ENCODE measurements at regions not wholly inside any gene's neighbourhood (a gene's known extent, or its start where the extent isn't known, plus 50 kb on each side); places are given as distances from the start of the nearest gene placed in this dataset.

DNA sequence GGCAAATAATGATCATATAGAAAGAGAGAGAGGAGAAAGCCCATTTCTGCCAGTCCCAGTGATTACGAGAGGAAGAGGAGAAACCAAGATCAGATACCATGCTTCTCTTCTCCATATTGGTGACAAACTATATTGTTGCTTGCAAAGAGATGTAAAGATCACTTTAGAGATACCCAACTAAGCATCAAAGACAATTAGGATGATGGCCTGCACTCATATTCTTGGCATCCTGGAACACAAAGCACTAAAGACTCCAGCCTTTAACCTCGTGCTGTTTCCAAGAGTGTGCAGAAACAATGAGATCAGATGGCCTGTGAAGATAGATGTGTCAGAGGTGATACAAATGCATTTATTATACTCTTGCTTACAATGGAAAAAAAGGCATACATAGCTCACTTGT is 170.7 kb upstream of the TP63 start:
- no peak overlapping the region for H3K4me3 ChIP-seq
- H3K9ac ChIP-seq (ENCODE audit: control insufficient read depth, insufficient read depth, low read length) = no peak overlapping the region
- DNase-seq (ENCODE audit: low read depth, low spot score) = no peak
- no peaks in the 10 kb centered on the region for H3K9me3 ChIP-seq (replicated peaks; ENCODE audit: control insufficient read depth, insufficient read depth, low read length)
- CTCF ChIA-PET = interaction anchor here (1.6 kb wide), 1 partner anchor 490 kb away, joined by 3 read pairs; no protein-coding TSS in a partner anchor
- no peak overlapping the region for H2AFZ ChIP-seq (ENCODE audit: control insufficient read depth, low read depth, low read length)
- intact Hi-C loops (cut with micrococcal nuclease; ENCODE audit: unreplicated experiment) = no loop called here
- FAIRE-seq = no peak
- H3K27ac ChIP-seq (ENCODE audit: control insufficient read depth, insufficient read depth) = no peak overlapping the region
- H3K36me3 ChIP-seq (ENCODE audit: control insufficient read depth in 2 of 2, insufficient read depth in 2 of 2, low read length in 1 of 2) = no peaks in the 10 kb centered on the region
- 91% methylated on average over 2 of the region's 2 CpGs for WGBS (ENCODE audit: insufficient coverage, insufficient replicate concordance, low lambda C conversion rate, missing lambda C conversion rate)
- in situ Hi-C loops (cut with MboI) = no loop called here
- RAD21 ChIA-PET (ENCODE audit: unreplicated experiment) = no interaction called here
- no TSS peak for BruUV-seq (replicated peaks)
- H3K27me3 ChIP-seq (replicated peaks in 1 of 2; ENCODE audit: control insufficient read depth in 2 of 2, insufficient read depth in 2 of 2, low read length in 1 of 2) = no peaks in the 10 kb centered on the region
- no peak for ATAC-seq
- no peak for TF ChIP-seq HCFC1 (IDR thresholded peaks at IDR 0.05; ENCODE audit: low read length)
- no peak for TF ChIP-seq ZNF24 (IDR thresholded peaks at IDR 0.05)
- POLR2A ChIA-PET = no interaction called here
- no peaks in the 10 kb centered on the region for H3K4me1 ChIP-seq (ENCODE audit: control insufficient read depth, insufficient read depth, low read length)
- no peak overlapping the region for H3K4me2 ChIP-seq (ENCODE audit: control insufficient read depth, insufficient read depth)
- SMC1A ChIA-PET (ENCODE audit: uncharacterized antibody, unreplicated experiment) = no interaction called here
- no peaks in the 10 kb centered on the region for H4K20me1 ChIP-seq (ENCODE audit: control insufficient read depth, insufficient read depth)
- no peaks in the 10 kb centered on the region for H3K79me2 ChIP-seq (ENCODE audit: control insufficient read depth, insufficient read depth, low read length)

DNA sequence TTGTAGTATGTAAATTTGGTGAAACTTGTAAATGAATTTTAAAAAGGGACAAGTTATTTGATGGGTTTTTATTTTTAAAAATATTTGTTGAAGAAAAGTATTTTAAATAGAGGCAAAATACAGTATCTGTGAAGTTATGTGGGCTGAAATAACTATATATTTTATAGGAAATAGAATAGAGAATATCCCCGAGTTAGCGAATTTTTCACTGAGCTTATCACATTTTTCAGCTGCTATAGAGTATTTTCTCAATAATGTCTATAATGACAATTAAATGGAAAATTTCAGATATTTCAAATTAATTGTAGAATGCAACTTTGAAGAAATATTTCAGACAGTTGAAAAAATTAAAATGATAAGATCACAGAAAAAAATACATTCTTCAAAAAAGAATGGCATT is 166.4 kb upstream of the TP63 start:
- 96% methylated on average over 2 of the region's 2 CpGs for WGBS (ENCODE audit: insufficient coverage, insufficient replicate concordance, low lambda C conversion rate, missing lambda C conversion rate)
- no peaks in the 10 kb centered on the region for H3K27me3 ChIP-seq (replicated peaks in 1 of 2; ENCODE audit: control insufficient read depth in 2 of 2, insufficient read depth in 2 of 2, low read length in 1 of 2)
- H3K9ac ChIP-seq (ENCODE audit: control insufficient read depth, insufficient read depth, low read length) = no peak overlapping the region
- POLR2A ChIA-PET = no interaction called here
- H3K4me2 ChIP-seq (ENCODE audit: control insufficient read depth, insufficient read depth) = no peak overlapping the region
- BruUV-seq (replicated peaks) = no TSS peak
- ATAC-seq = no peak
- TF ChIP-seq, protein P1, sequence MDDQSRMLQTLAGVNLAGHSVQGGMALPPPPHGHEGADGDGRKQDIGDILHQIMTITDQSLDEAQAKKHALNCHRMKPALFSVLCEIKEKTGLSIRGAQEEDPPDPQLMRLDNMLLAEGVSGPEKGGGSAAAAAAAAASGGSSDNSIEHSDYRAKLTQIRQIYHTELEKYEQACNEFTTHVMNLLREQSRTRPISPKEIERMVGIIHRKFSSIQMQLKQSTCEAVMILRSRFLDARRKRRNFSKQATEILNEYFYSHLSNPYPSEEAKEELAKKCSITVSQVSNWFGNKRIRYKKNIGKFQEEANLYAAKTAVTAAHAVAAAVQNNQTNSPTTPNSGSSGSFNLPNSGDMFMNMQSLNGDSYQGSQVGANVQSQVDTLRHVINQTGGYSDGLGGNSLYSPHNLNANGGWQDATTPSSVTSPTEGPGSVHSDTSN (IDR thresholded peaks at IDR 0.05; ENCODE audit: insufficient replicate concordance, low read depth, low read length) = no peak
- TF ChIP-seq, protein P2, sequence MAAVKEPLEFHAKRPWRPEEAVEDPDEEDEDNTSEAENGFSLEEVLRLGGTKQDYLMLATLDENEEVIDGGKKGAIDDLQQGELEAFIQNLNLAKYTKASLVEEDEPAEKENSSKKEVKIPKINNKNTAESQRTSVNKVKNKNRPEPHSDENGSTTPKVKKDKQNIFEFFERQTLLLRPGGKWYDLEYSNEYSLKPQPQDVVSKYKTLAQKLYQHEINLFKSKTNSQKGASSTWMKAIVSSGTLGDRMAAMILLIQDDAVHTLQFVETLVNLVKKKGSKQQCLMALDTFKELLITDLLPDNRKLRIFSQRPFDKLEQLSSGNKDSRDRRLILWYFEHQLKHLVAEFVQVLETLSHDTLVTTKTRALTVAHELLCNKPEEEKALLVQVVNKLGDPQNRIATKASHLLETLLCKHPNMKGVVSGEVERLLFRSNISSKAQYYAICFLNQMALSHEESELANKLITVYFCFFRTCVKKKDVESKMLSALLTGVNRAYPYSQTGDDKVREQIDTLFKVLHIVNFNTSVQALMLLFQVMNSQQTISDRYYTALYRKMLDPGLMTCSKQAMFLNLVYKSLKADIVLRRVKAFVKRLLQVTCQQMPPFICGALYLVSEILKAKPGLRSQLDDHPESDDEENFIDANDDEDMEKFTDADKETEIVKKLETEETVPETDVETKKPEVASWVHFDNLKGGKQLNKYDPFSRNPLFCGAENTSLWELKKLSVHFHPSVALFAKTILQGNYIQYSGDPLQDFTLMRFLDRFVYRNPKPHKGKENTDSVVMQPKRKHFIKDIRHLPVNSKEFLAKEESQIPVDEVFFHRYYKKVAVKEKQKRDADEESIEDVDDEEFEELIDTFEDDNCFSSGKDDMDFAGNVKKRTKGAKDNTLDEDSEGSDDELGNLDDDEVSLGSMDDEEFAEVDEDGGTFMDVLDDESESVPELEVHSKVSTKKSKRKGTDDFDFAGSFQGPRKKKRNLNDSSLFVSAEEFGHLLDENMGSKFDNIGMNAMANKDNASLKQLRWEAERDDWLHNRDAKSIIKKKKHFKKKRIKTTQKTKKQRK (IDR thresholded peaks at IDR 0.05; ENCODE audit: low read depth, low read length) = no peak
- no peak for TF ChIP-seq CHD4 (IDR thresholded peaks at IDR 0.05)
- no peaks in the 10 kb centered on the region; the same call in 1 of the 2 replicates for H3K4me1 ChIP-seq (ENCODE audit: control insufficient read depth, insufficient read depth, low read length)
- intact Hi-C loops (cut with micrococcal nuclease; ENCODE audit: unreplicated experiment) (no loop called here), in situ Hi-C loops (cut with MboI) (no loop called here)
- H4K20me1 ChIP-seq (ENCODE audit: control insufficient read depth, insufficient read depth) = no peaks in the 10 kb centered on the region
- H3K4me3 ChIP-seq = no peak overlapping the region
- H2AFZ ChIP-seq (ENCODE audit: control insufficient read depth, low read depth, low read length) = no peak overlapping the region
- RAD21 ChIA-PET (ENCODE audit: unreplicated experiment) = no interaction called here
- FAIRE-seq = no peak
- DNase-seq (ENCODE audit: low read depth, low spot score) = no peak
- no peak overlapping the region for H3K27ac ChIP-seq (ENCODE audit: control insufficient read depth, insufficient read depth)
- H3K36me3 ChIP-seq (ENCODE audit: control insufficient read depth in 2 of 2, insufficient read depth in 2 of 2, low read length in 1 of 2) = no peaks in the 10 kb centered on the region
- CTCF ChIA-PET = interaction anchor here (1.0 to 1.1 kb wide), 2 partner anchors 10 to 185 kb away, joined by 3 read pairs; no protein-coding TSS in a partner anchor
- H3K79me2 ChIP-seq (ENCODE audit: control insufficient read depth, insufficient read depth, low read length) = no peaks in the 10 kb centered on the region
- SMC1A ChIA-PET (ENCODE audit: uncharacterized antibody, unreplicated experiment) = interaction anchor here (0.7 kb wide), 1 partner anchor 247 kb away, joined by 4 read pairs; no protein-coding TSS in a partner anchor
- no peaks in the 10 kb centered on the region for H3K9me3 ChIP-seq (replicated peaks; ENCODE audit: control insufficient read depth, insufficient read depth, low read length)

Measured in GM12878 (cell line).